ENCODE measurements at regions not wholly inside any gene's neighbourhood (a gene's known extent, or its start where the extent isn't known, plus 50 kb on each side); places are given as distances from the start of the nearest gene placed in this dataset.
A peak's percentile ranks its signal among the peaks of the same experiment; 100 is the strongest.

- no peak for DNase-seq
Measured at GRCh38 chr4:36494016-36494415, 212.6 kb downstream of the DTHD1 start.

GRCh38 chr4:36494747-36495146, 213.3 kb downstream of the DTHD1 start:
- no peak for DNase-seq

DNA sequence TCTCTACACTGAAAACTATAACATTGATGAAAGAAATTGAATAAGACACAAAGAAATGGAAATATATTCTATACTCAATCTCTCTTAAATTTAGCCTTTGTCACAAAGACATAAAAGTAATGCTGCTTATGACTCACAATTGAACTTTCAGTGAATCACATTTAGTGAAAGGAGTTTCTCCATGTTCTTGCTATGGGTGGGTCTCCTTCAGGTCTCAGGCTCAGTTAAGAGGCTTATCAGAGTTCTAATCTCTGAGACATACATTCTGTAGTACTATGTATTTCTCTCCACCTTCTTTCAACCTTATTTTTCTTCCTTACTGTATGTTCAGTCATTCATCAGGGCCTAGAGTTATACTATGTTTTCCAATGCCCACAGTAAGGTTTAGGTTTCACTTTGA, 220.9 kb downstream of the DTHD1 start:
- no peak for DNase-seq

- peak; percentile 15 to 22 for DNase-seq
Measured at GRCh38 chr4:36508394-36508793, 227.0 kb downstream of the DTHD1 start.

DNA sequence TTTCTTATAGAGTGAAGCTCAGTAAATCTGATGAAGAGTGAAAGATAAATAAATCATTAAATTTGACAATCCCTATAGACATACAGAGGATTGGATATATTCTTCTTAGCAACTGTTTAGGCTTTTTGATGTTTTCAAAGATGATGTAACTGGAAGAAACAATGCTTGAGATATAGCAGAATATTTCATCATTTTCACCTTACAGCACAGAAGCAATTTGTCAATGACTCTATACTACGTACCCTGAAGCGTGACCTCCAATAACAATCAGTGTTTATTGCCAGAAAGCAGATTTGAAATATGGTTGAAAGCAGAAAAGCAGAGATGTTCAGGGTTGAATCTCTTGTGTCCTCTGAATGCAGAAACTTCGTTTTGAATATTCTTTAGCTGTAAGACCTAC, 228.4 kb downstream of the DTHD1 start:
- no peak for DNase-seq

- DNase-seq = no peak
Measured at GRCh38 chr4:36511785-36512184, 230.4 kb downstream of the DTHD1 start.

- DNase-seq = no peak
Measured at GRCh38 chr4:36516522-36517095, 235.2 kb downstream of the DTHD1 start.

GRCh38 chr4:36523182-36523581, 241.8 kb downstream of the DTHD1 start:
- DNase-seq = no peak

DNA sequence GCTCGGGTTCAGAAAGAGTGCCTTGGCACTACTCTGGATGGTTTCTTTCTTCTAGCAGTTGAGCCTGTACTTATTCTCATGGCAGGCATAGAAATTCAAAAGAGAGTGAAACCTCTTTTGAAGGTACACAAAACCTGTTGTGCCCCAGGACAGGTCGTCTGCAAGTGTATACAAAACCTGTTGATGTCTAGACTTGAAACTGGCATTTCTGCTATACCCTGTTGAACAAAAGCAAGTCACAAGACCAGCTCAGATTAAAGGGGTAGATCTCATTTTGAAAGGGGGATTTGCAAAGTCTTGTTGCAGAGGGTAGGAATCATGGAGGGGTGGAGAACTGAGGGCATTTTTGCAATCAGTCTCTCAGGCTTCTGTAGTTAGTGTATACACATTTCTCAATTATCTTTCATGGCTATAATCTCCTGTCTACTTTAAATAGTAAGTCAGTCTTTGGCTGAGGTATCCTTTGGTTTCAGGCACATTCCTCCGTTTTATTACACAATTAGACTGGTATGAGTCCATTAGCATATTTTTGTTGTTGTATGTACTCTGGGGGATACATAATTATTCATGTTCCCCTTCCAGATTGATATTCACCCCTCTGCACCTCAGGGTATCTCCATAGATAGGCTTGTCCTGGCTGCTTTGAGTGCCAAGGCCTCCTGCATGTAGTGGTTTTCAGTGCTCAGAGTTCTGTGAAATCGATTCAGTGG, 251.4 kb downstream of the DTHD1 start:
- DNase-seq = no peak

GRCh38 chr4:36533944-36534343, 252.5 kb downstream of the DTHD1 start:
- no peak for DNase-seq

DNA sequence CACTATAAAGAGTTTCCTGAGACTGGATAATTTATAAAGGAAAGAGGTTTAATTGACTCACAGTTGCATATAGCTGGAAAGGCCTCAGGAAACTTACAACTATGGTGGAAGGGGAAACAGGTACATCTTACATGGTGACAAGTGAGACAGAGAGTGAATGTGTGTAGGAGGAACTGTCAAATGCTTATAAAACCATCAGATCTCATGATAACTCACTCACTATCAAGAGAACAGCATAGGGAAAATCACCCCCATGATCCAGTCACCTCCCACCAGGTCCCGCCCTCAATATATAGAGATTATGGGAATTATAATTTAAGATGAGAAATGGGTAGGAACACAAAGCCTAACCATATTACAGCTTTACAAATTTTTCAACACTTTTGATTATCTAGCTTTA, 266.0 kb downstream of the DTHD1 start:
- no peak for DNase-seq

DNA sequence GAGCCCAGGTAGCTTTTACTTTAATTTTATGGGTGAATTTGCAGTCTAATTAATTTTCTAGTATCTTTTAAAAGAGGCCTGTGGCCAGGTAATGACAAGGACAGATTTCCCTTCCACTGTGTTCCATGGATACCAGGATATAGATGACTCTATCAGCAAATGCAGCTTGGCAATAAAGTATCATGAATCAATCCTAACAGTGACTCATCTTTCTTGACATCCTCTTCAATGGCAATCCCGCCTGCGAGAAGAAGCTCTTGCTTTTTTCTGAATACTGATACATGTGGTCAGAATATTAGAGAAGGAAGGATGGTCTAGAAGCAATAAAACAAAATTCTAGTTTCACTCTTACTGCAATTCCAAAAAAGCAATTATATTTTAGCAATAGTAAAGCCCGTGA, 267.8 kb downstream of the DTHD1 start:
- DNase-seq = no peak

DNA sequence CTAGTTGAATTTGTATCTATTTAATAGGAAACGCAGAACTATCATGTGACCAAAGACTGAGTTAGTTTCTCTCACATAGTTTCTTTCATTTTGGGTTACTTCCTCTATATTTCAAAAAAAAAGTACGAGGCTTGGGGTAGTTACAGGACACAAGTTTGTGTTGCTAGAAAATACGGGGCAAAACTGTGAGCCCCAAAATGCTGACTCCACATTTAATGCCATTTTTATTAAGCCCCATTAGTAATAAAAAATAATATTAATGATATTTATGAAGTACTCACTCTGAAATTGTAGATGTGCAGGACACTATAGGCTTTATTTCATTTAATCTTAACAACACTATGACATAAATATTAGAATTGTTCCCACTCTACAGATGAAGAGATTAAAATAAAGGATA, 268.6 kb downstream of the DTHD1 start:
- no peak for DNase-seq

DNA sequence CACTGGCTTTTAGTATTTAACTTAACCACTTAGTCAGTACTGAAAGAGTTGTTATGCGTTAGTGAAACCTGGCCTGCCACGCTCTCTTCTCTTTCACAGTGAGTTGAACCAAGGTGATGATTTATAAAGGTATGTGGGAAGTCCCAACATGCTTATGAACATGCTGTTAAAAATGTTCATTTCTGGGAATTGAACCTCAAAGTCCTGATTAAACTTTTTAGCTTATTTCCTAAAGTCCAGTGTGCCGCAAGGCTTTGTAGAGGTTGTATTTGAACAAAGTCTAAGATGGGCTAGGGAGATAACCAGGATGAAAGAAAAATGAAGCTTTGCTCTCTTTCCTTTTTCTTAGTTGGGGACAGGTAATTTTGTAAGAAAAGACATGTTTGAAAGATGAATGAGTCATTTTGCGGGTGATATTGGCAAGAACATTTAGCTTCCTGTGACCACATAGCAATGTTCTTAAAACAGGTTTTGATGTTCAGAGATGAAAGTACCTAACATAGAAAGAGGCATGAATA, 270.3 kb downstream of the DTHD1 start:
- DNase-seq = no peak

- DNase-seq = no peak
Measured at GRCh38 chr4:36553029-36553428, 271.6 kb downstream of the DTHD1 start.

DNA sequence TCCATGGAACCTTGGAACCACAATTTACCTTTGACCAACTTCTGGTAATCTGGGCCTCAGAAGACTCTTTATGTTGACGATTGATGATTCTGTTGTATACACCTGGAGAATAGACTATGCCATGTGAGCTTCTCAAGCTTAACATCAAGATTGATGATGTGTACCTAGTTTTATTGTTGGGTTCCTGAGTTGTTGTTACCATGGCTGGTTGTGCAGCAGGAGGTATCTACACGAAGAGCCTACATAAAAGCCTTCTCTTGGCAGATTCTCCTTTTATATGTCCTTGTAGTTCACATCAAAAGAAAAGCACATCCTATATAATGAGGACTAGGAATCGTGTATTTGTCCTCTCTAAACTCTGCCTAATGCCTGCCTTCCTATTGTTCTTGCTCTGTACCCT, 272.0 kb downstream of the DTHD1 start:
- no peak for DNase-seq

GRCh38 chr4:36556984-36557383, 275.6 kb downstream of the DTHD1 start:
- DNase-seq = no peak

- no peak for DNase-seq
Measured at GRCh38 chr4:36568575-36568974, 287.2 kb downstream of the DTHD1 start.

GRCh38 chr4:36573441-36573840, 292.0 kb downstream of the DTHD1 start:
- no peak for DNase-seq

- no peak for DNase-seq
Measured at GRCh38 chr4:36574816-36575215, 293.4 kb downstream of the DTHD1 start.

DNA sequence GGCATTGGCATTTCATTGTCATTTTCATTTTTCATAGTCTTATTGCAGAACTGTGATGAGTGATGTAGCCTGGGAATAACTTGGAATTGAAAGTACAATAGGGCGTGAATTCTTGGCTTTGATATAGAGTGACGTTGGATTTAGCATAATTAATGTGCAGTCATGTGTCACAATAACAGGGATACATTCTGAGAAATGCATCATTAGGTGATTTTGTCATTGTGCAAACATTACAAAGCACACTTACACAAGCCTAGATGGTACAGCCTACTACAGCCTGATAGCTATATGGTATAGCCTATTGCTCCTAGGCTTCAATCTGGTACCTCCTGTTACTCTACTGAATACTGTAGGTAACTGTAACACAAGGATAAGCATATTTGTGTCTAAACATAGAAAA, 300.8 kb downstream of the DTHD1 start:
- no peak for DNase-seq

GRCh38 chr4:36587909-36588472, 306.6 kb downstream of the DTHD1 start:
- no peak for DNase-seq

GRCh38 chr4:36590343-36590742, 308.9 kb downstream of the DTHD1 start:
- no peak for DNase-seq

- no peak for DNase-seq
Measured at GRCh38 chr4:36601864-36602495, 320.6 kb downstream of the DTHD1 start.
